Fibroblast of mammary gland (primary cell): ENCODE measurements at regions not wholly inside any gene's neighbourhood (a gene's known extent, or its start where the extent isn't known, plus 50 kb on each side); places are given as distances from the start of the nearest gene placed in this dataset.
"Not testable (repeated sequence)": the region's sequence is repeated elsewhere in the genome, so short reads cannot be mapped to it uniquely, and the experiment has no call there.

ENCODE experiments used
- DNase-seq: peaks from one replicate; pipeline ENCODE4 v3.0.0-alpha.2; 2010; ENCODE audit warnings: low read depth
- H3K4me3 ChIP-seq: 2 replicates; pipeline ENCODE4 v1.5.1; 2011; ENCODE audit warnings: low read depth, mild to moderate bottlenecking, low read length, moderate library complexity; ENCODE audit not compliant: control insufficient read depth
- CTCF ChIP-seq: conservative IDR thresholded peaks from 2 replicates; pipeline ENCODE4 v1.5.1; 2011; ENCODE audit warnings: low read depth, low read length, inconsistent platforms; ENCODE audit not compliant: control insufficient read depth, insufficient read depth

GRCh38 chr1:26626994-26627393 lies 68.8 kb upstream of the ARID1A start:
- peak; percentile 31 for DNase-seq
- no peak overlapping the region for H3K4me3 ChIP-seq
- no peak for TF ChIP-seq CTCF

- no peak for TF ChIP-seq CTCF
- no peak overlapping the region for H3K4me3 ChIP-seq
- DNase-seq = no peak
Measured at GRCh38 chr1:26627954-26628353, 67.9 kb upstream of the ARID1A start.

GRCh38 chr1:26630634-26631033 lies 65.2 kb upstream of the ARID1A start:
- no peak overlapping the region for H3K4me3 ChIP-seq
- TF ChIP-seq CTCF = no peak
- no peak for DNase-seq

- not testable (repeated sequence) for DNase-seq, H3K4me3 ChIP-seq
Measured at GRCh38 chr1:26635800-26636199, 60.0 kb upstream of the ARID1A start.

- no peak for TF ChIP-seq CTCF
- DNase-seq = no peak
- no peak overlapping the region for H3K4me3 ChIP-seq
Measured at GRCh38 chr1:26645734-26646133, 50.1 kb upstream of the ARID1A start.
